KMS-11 (cell line): ENCODE measurements at regions not wholly inside any gene's neighbourhood (a gene's known extent, or its start where the extent isn't known, plus 50 kb on each side); places are given as distances from the start of the nearest gene placed in this dataset.

Experiments
- H2AFZ ChIP-seq: fragments of 200-600 bp; sonication (generic); 2 replicates; pipeline ENCODE4 v1.6.1; 2016; ENCODE audit warnings: antibody characterized with exemption, mixed run types, low read depth
- H3K27ac ChIP-seq: fragments of 200-600 bp; sonication (generic); 2 replicates; pipeline ENCODE4 v1.6.1; 2016; ENCODE audit warnings: mild to moderate bottlenecking, mixed run types
- H3K27me3 ChIP-seq: fragments of 200-600 bp; sonication (generic); 2 replicates; pipeline ENCODE4 v1.6.1; 2017; ENCODE audit warnings: mild to moderate bottlenecking, low read depth, mixed run types, moderate library complexity; ENCODE audit not compliant: insufficient read depth
- H3K36me3 ChIP-seq: fragments of 200-600 bp; sonication (generic); 2 replicates; pipeline ENCODE4 v1.6.1; 2017; ENCODE audit warnings: mild to moderate bottlenecking, mixed run types; ENCODE audit not compliant: insufficient read depth
- H3K4me1 ChIP-seq: fragments of 200-600 bp; sonication (generic); 2 replicates; pipeline ENCODE4 v1.6.1; 2016; ENCODE audit warnings: mild to moderate bottlenecking, low read depth, mixed run types; ENCODE audit not compliant: poor library complexity, severe bottlenecking
- H3K4me2 ChIP-seq: fragments of 200-600 bp; sonication (generic); 2 replicates; pipeline ENCODE4 v1.7.0; 2016; ENCODE audit warnings: mild to moderate bottlenecking, mixed run types
- H3K4me3 ChIP-seq: fragments of 200-600 bp; sonication (generic); IDR thresholded peaks from 2 replicates; pipeline ENCODE4 v1.6.1; 2017; ENCODE audit warnings: low read depth, low read length, mixed read lengths; ENCODE audit not compliant: insufficient read depth
- H3K79me2 ChIP-seq: fragments of 200-600 bp; sonication (generic); 2 replicates; pipeline ENCODE4 v1.6.1; 2016; ENCODE audit warnings: low read depth, mixed run types; ENCODE audit not compliant: insufficient read depth
- H3K9ac ChIP-seq: fragments of 200-600 bp; sonication (generic); 2 replicates; pipeline ENCODE4 v1.6.1; 2016; ENCODE audit warnings: mild to moderate bottlenecking, mixed run types
- H4K20me1 ChIP-seq: fragments of 200-600 bp; sonication (generic); 2 replicates; pipeline ENCODE4 v1.6.1; 2016; ENCODE audit warnings: mild to moderate bottlenecking, mixed run types; ENCODE audit not compliant: insufficient read depth
- CTCF ChIP-seq: fragments of 200-600 bp; sonication (generic); conservative IDR thresholded peaks from 2 replicates; pipeline ENCODE4 v1.6.1; 2017; ENCODE audit warnings: low read depth, mild to moderate bottlenecking, antibody characterized with exemption, low read length, moderate library complexity, mixed read lengths

- H3K4me3 ChIP-seq = no peak overlapping the region
- no peak overlapping the region for H3K27ac ChIP-seq
- no peaks in the 10 kb centered on the region for H3K36me3 ChIP-seq
- H2AFZ ChIP-seq = no peak overlapping the region
- TF ChIP-seq CTCF = no peak
- H3K79me2 ChIP-seq = no peaks in the 10 kb centered on the region
- H3K9ac ChIP-seq = no peak overlapping the region
- no peaks in the 10 kb centered on the region for H3K27me3 ChIP-seq
- no peak overlapping the region for H3K4me2 ChIP-seq
- no peaks in the 10 kb centered on the region for H4K20me1 ChIP-seq
- no peaks in the 10 kb centered on the region for H3K4me1 ChIP-seq
Measured at GRCh38 chr11:11044137-11044855, 186.4 kb upstream of the ZBED5 start.

GRCh38 chr11:11043721-11044120 is 185.9 kb upstream of the ZBED5 start:
- no peak overlapping the region for H3K27ac ChIP-seq
- H3K4me2 ChIP-seq = no peak overlapping the region
- no peaks in the 10 kb centered on the region for H3K27me3 ChIP-seq
- H3K9ac ChIP-seq = no peak overlapping the region
- H4K20me1 ChIP-seq = no peaks in the 10 kb centered on the region
- no peak overlapping the region for H2AFZ ChIP-seq
- H3K4me3 ChIP-seq = no peak overlapping the region
- no peaks in the 10 kb centered on the region for H3K4me1 ChIP-seq
- TF ChIP-seq CTCF = no peak
- no peaks in the 10 kb centered on the region for H3K36me3 ChIP-seq
- H3K79me2 ChIP-seq = no peaks in the 10 kb centered on the region

- no peak overlapping the region for H2AFZ ChIP-seq
- H3K4me3 ChIP-seq = no peak overlapping the region
- H3K36me3 ChIP-seq = no peaks in the 10 kb centered on the region
- no peaks in the 10 kb centered on the region for H3K4me1 ChIP-seq
- no peak overlapping the region for H3K9ac ChIP-seq
- no peaks in the 10 kb centered on the region for H4K20me1 ChIP-seq
- H3K27me3 ChIP-seq = no peaks in the 10 kb centered on the region
- H3K4me2 ChIP-seq = no peak overlapping the region
- H3K27ac ChIP-seq = no peak overlapping the region
- no peak for TF ChIP-seq CTCF
- H3K79me2 ChIP-seq = no peaks in the 10 kb centered on the region
Measured at GRCh38 chr11:11039208-11039965, 181.5 kb upstream of the ZBED5 start.

GRCh38 chr11:11038782-11039181 is 180.9 kb upstream of the ZBED5 start:
- no peak for TF ChIP-seq CTCF
- H3K27ac ChIP-seq = no peak overlapping the region
- no peaks in the 10 kb centered on the region for H3K79me2 ChIP-seq
- H2AFZ ChIP-seq = no peak overlapping the region
- no peak overlapping the region for H3K4me3 ChIP-seq
- H3K4me1 ChIP-seq = no peaks in the 10 kb centered on the region
- H3K27me3 ChIP-seq = no peaks in the 10 kb centered on the region
- H4K20me1 ChIP-seq = no peaks in the 10 kb centered on the region
- H3K9ac ChIP-seq = no peak overlapping the region
- no peaks in the 10 kb centered on the region for H3K36me3 ChIP-seq
- H3K4me2 ChIP-seq = no peak overlapping the region
